HG03442 (cell line): ENCODE measurements at regions not wholly inside any gene's neighbourhood (a gene's known extent, or its start where the extent isn't known, plus 50 kb on each side); places are given as distances from the start of the nearest gene placed in this dataset.

Experiments used
- ATAC-seq: cut with Tn5 transposase; IDR thresholded peaks from one replicate; pipeline ENCODE4 v1.9.1; 2021; ENCODE audit warnings: mild to moderate bottlenecking, moderate library complexity; ENCODE audit not compliant: unreplicated experiment

- no peak for ATAC-seq
These were observed 146.6 kb upstream of the PLEKHG7 start for GRCh38 chr12:92556141-92556540.

GRCh38 chr12:92554158-92555073, 148.4 kb upstream of the PLEKHG7 start:
- ATAC-seq = no peak

- ATAC-seq = peak; percentile 23
These were observed 149.4 kb upstream of the PLEKHG7 start for GRCh38 chr12:92553389-92553788.

GRCh38 chr12:92552412-92553108, 150.2 kb upstream of the PLEKHG7 start:
- ATAC-seq = no peak

DNA sequence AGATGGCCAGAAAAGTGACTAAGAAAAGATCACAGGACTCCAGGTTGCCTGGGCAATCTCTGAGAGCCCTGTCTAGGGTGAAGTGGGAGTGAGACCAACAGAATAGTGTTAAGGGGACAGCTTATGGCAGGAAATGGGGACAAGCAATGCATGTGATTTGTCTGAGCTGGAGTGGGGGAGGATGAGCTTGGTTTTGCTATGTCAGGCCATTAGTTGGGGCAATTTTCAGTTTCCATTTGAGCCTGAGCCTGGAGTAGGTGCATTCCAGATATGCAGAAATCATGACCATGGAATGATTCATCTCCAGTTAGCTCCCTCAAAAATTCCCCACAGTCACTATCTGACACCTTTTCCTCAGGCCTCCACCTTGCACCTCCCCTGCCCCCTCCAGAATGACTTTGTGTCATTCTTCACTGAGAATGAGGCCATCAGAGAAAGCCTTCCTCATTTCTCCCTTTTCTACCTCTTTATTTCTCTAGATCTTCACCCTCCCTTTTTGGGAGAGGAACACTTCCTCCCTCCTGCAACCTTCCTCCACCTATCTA, 150.9 kb upstream of the PLEKHG7 start:
- peak; percentile 55 for ATAC-seq

GRCh38 chr12:92551210-92551609, 151.6 kb upstream of the PLEKHG7 start:
- ATAC-seq = no peak

DNA sequence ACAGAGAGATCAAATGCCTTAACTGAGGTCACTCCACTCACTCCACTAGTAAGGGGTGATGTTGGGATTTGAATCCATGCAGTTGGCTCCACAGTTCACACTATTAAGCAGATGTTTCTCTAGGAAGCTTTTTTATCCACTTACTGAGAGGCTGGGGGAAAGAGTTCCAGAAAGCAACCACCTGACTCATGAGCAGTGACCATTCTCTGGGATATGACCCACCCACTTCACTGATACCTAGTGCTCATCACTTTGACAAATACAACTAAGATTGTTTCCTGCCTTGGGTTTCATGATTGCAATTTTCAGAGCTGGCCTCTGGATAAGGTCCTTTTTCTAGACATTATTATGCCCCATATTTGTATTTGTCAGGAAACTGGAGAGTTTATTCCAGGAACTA, 152.1 kb upstream of the PLEKHG7 start:
- no peak for ATAC-seq

DNA sequence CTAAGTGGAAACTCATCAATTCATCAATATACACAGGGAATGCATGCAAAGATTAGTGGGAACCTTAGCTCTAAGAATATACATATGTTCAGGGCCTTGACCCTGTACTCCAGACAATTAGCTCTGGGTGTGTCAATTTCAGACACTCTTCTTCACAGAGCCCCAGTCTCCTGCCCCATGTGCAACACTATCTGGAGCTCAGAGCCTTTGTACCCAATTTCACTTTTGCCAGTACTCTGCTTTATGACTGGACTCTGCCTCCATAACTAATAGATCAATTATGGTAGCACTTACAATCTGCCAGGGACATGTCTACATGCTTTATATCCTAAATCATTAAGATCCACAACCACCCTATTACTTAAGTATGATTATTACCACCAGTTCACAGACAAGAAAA, 152.5 kb upstream of the PLEKHG7 start:
- ATAC-seq = no peak

GRCh38 chr12:92549516-92549915, 153.3 kb upstream of the PLEKHG7 start:
- ATAC-seq = no peak

GRCh38 chr12:92547906-92548305, 154.9 kb upstream of the PLEKHG7 start:
- no peak for ATAC-seq

- ATAC-seq = no peak
These were observed 155.4 kb upstream of the PLEKHG7 start for GRCh38 chr12:92547420-92547819.

DNA sequence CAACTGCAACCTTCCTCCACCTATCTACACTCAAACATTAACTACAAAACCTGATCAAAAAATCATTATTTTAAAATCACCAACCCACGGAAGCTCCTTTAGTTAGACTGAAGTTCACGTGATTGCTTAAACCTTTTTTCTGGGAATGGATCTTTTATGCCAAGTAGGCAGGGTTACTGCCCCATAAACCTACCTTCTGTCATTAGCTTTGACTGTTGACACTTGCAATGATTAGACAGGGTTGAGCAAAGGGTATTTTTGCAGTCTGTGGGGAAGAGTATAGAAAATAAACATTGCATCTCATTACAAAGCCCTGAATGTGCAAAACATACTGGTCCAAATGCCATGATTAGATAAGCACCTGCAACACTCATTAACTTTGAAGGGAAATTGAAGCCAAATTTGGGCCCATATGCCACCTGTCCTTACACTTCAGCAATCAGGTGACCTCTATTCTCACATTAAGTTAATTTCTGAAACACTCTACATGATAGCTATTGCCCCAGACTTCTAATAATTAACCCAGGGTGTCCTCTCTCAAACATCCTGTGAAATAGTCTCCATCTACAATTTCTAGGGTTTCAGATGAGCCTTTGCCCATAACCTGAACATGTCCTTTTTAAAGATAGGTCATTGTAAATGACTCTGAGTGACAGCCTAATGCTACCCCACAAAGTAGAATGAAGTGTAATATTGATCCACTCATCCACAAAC, 156.0 kb upstream of the PLEKHG7 start:
- ATAC-seq = peak; percentile 40

DNA sequence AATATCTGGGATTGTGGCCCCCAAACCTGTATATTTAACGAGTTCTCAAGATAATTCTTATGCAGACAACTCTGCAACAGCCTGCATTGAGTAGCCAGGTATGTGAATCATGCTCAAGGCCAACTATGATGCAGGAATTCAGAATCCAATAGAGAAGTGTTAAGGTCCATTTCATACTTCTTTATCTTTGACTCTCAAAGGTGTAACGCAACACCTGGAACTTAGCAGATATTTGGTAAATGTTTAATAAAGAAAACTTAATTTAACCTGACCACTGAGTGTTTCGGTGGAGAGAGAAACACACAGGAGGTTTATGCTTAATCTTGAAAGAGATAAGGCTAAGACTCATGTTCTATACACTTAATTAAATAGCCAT, 156.5 kb upstream of the PLEKHG7 start:
- no peak for ATAC-seq

GRCh38 chr12:92544322-92544721, 158.5 kb upstream of the PLEKHG7 start:
- ATAC-seq = no peak

DNA sequence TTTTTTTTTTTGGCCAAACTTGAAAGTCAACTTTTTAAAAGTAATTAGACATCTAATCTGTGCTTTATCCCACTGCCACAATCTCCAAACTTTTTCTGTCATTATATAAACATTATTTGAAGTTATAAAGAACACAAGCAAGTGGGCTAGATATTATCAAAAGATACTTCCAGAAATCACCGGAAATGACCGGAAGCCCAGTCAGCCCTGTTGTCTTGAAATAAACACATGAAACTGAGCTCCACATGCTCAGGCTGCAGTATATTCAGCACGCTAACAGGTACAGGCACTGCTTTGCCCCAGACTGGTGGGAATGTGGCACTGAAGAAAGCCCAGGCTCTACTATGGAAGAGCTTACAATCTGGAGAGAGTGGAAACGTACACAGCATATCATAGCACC, 158.9 kb upstream of the PLEKHG7 start:
- ATAC-seq = no peak

- no peak for ATAC-seq
These were observed 159.4 kb upstream of the PLEKHG7 start for GRCh38 chr12:92543359-92543758.

DNA sequence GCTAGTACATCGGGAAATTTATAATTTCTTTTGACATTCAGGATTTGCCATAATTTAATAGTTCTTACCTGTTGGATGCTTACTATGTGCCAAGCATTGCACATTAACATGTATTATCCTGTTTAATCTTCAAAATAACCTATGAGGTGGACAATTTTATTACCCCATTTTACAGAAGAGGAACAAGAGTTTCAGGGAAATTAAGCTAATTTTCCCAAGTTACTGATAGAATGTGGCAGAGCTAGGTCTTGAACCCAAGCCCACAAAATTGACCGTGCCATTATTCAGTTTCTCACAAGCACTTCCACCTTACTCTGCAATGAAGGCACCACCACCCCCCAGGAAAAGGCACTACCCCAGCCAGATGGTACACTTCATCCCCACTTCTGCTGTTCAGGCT, 161.1 kb upstream of the PLEKHG7 start:
- no peak for ATAC-seq

- no peak for ATAC-seq
These were observed 161.9 kb upstream of the PLEKHG7 start for GRCh38 chr12:92540782-92541423.

DNA sequence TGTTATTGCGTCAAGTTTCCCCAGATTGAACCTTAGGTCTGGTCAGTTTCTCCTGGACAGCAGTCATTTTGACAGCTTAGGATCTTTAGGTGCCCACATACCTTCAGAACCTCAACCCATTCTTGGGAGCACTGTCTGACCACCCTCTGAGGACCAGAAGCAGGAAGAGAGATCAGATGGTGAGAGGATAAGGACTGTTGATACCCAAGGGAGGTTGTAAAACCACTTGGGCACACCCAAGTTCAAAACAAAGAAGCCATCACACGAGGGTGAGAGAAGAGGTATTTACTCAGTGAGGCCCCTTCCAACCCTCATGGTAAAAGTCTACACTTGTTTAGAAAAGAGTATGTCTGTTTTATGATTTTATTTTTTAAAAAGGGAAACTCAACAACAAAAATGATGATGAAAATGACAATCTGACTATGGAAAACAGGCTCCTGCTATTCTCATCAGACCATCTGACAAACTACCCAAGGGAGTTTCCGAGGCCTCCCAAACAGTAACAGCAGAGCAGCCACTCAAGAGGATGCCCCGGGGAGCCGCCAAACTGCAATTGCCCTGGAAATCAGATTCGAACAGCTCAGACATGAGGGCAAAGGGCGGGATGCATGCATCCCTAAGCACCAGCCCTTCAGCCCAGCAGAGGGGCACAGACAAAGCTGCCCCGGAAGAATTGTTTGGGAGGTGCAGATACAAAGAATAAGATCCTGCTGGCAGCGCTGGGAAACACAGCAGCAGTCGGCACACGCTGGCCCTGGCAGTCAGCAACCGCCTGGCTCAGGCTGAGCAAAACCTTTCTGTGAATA, 162.6 kb upstream of the PLEKHG7 start:
- ATAC-seq = no peak
